Ammon's horn (tissue), 1 donor: ENCODE measurements at regions not wholly inside any gene's neighbourhood (a gene's known extent, or its start where the extent isn't known, plus 50 kb on each side); places are given as distances from the start of the nearest gene placed in this dataset.
"Not testable (repeated sequence)": the region's sequence is repeated elsewhere in the genome, so short reads cannot be mapped to it uniquely, and the experiment has no call there.

ENCODE experiments used
- DNase-seq: peaks from one replicate; pipeline ENCODE4 v3.0.0-alpha.2; 2016; ENCODE audit warnings: low spot score

GRCh38 chr10:3340127-3340730, 167.6 kb upstream of the PITRM1 start:
- no peak for DNase-seq

- DNase-seq: no peak
Observed at GRCh38 chr10:3339531-3339950, 167.0 kb upstream of the PITRM1 start.

GRCh38 chr10:3339121-3339520, 166.5 kb upstream of the PITRM1 start:
- DNase-seq: no peak

- DNase-seq: no peak
Observed at GRCh38 chr10:3337741-3338140, 165.2 kb upstream of the PITRM1 start.

GRCh38 chr10:3336673-3337293, 164.2 kb upstream of the PITRM1 start:
- no peak for DNase-seq

- no peak for DNase-seq
Observed at GRCh38 chr10:3333426-3333825, 160.8 kb upstream of the PITRM1 start.

GRCh38 chr10:3331690-3332230, 159.2 kb upstream of the PITRM1 start:
- DNase-seq: no peak

- no peak for DNase-seq
Observed at GRCh38 chr10:3331187-3331586, 158.6 kb upstream of the PITRM1 start.

GRCh38 chr10:3330663-3331062, 158.1 kb upstream of the PITRM1 start:
- no peak for DNase-seq

GRCh38 chr10:3325954-3326750, 153.6 kb upstream of the PITRM1 start:
- no peak for DNase-seq

- no peak for DNase-seq
Observed at GRCh38 chr10:3324612-3325038, 152.0 kb upstream of the PITRM1 start.

- peak; percentile 64 for DNase-seq
Observed at GRCh38 chr10:3323865-3324498, 151.4 kb upstream of the PITRM1 start.

- no peak for DNase-seq
Observed at GRCh38 chr10:3321123-3321522, 148.5 kb upstream of the PITRM1 start.

GRCh38 chr10:3319811-3320226, 147.2 kb upstream of the PITRM1 start:
- DNase-seq: no peak

GRCh38 chr10:3318480-3318807, 145.9 kb upstream of the PITRM1 start:
- not testable (repeated sequence) for DNase-seq

- not testable (repeated sequence) for DNase-seq
Observed at GRCh38 chr10:3317553-3318479, 145.2 kb upstream of the PITRM1 start.

- not testable (repeated sequence) for DNase-seq
Observed at GRCh38 chr10:3314445-3315085, 142.0 kb upstream of the PITRM1 start.

- not testable (repeated sequence) for DNase-seq
Observed at GRCh38 chr10:3313784-3314444, 141.3 kb upstream of the PITRM1 start.

GRCh38 chr10:3312403-3312940, 139.9 kb upstream of the PITRM1 start:
- DNase-seq: no peak
